Caco-2 (cell line): ENCODE measurements at regions not wholly inside any gene's neighbourhood (a gene's known extent, or its start where the extent isn't known, plus 50 kb on each side); places are given as distances from the start of the nearest gene placed in this dataset.

Source experiments
- BruUV-seq: library from RNA; stranded (reverse); fragments of 400-500 nt; replicated peaks from 2 replicates; lab custom pipeline; 2021; lab: Mats Ljungman, UMichigan
- CTCF ChIA-PET: fragments of 300-600 bp; sonication (Branson Sonifier 250); formaldehyde crosslinking; loops from one replicate; lab custom pipeline; 2022; ENCODE audit warnings: antibody characterized with exemption; lab: Charles Lee
- POLR2A ChIA-PET: fragments of 300-600 bp; sonication (Branson Sonifier 250); formaldehyde crosslinking; loops from one replicate; lab custom pipeline; 2022; ENCODE audit warnings: antibody characterized with exemption; lab: Charles Lee
- DNase-seq, 2 experiments: peaks; one replicate each; pipeline versions ENCODE4 v3.0.0 to v3.0.0-alpha.2; 2020 to 2022
- H3K27me3 ChIP-seq: replicated peaks from 2 replicates; pipeline ENCODE4 v1.6.0; 2011; ENCODE audit warnings: low read length; ENCODE audit not compliant: control insufficient read depth, insufficient read depth
- H3K36me3 ChIP-seq: 2 replicates; pipeline ENCODE4 v1.5.1; 2011; ENCODE audit warnings: low read length; ENCODE audit not compliant: control insufficient read depth, insufficient read depth
- H3K4me1 ChIP-seq: fragments of 250-450 bp; sonication (Bioruptor Pico); 2 replicates; pipeline ENCODE4 v1.5.1; 2020; ENCODE audit warnings: mild to moderate bottlenecking
- H3K4me3 ChIP-seq: 2 replicates; pipeline ENCODE4 v1.5.1; 2011; ENCODE audit warnings: low read depth, mild to moderate bottlenecking, control low read depth, low read length
- H3K9me3 ChIP-seq: fragments of 250-450 bp; sonication (Bioruptor Pico); 2 replicates; pipeline ENCODE4 v1.5.1; 2020; ENCODE audit warnings: mild to moderate bottlenecking, moderate library complexity
- H3K27ac Mint-ChIP-seq: one replicate; pipeline ENCODE4 v1.8.0; 2022; ENCODE audit warnings: mixed read lengths; ENCODE audit not compliant: unreplicated experiment
- H3K27me3 Mint-ChIP-seq: one replicate; pipeline ENCODE4 v1.8.0; 2022; ENCODE audit warnings: mixed read lengths; ENCODE audit not compliant: insufficient read depth, unreplicated experiment
- H3K36me3 Mint-ChIP-seq: one replicate; pipeline ENCODE4 v1.8.0; 2022; ENCODE audit warnings: mild to moderate bottlenecking, mixed read lengths; ENCODE audit not compliant: insufficient read depth, unreplicated experiment
- H3K4me1 Mint-ChIP-seq: one replicate; pipeline ENCODE4 v1.8.0; 2022; ENCODE audit warnings: low read depth, mixed read lengths; ENCODE audit not compliant: unreplicated experiment
- H3K4me3 Mint-ChIP-seq: one replicate; pipeline ENCODE4 v1.8.0; 2022; ENCODE audit warnings: mild to moderate bottlenecking, moderate library complexity, mixed read lengths; ENCODE audit not compliant: unreplicated experiment
- H3K9me3 Mint-ChIP-seq: one replicate; pipeline ENCODE4 v1.8.0; 2022; ENCODE audit warnings: mixed read lengths; ENCODE audit not compliant: unreplicated experiment
- intact Hi-C: fragments of 100-400 bp; cut with micrococcal nuclease; formaldehyde crosslinking; loops from one replicate; pipeline ENCODE4 v1.10.0; 2022; ENCODE audit not compliant: unreplicated experiment
- TF ChIP-seq, protein P1 (sequence below), 2 experiments: fragments of 200-600 bp in 1 of 2; IDR thresholded peaks; 1 replicate in 1 of 2; 2 replicates in 1 of 2; pipeline versions ENCODE4 v1.5.1 to v1.8.0; 2011 to 2022; ENCODE audit warnings: antibody characterized with exemption in 1 of 2, control low read depth in 1 of 2, inconsistent platforms in 1 of 2, low read depth in 1 of 2, low read length in 1 of 2, mild to moderate bottlenecking in 1 of 2, moderate library complexity in 1 of 2; ENCODE audit not compliant: insufficient read depth in 1 of 2, severe bottlenecking in 1 of 2, unreplicated experiment in 1 of 2

DNA sequence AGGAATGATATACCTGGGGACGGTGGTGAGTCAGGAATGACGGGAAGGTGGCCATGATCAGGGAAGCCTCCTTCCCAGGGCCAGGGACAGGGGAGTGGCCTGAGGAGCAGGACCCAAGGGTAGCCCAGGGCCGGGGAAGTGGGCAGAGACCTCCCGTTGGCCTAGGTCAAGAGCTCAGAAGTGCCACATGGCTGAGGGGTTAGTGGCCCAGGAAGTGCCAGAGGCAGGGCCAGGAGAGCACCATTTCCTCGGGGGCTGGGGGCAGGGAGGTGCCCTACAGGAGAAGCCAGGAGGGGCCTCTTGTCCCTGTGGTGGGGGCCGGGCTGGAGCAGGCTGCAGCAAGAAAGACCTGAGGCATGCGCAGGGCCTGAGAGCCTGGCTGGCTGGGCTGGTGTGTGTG, 152.3 kb upstream of the ZSWIM2 start:
- TF ChIP-seq, protein P1, sequence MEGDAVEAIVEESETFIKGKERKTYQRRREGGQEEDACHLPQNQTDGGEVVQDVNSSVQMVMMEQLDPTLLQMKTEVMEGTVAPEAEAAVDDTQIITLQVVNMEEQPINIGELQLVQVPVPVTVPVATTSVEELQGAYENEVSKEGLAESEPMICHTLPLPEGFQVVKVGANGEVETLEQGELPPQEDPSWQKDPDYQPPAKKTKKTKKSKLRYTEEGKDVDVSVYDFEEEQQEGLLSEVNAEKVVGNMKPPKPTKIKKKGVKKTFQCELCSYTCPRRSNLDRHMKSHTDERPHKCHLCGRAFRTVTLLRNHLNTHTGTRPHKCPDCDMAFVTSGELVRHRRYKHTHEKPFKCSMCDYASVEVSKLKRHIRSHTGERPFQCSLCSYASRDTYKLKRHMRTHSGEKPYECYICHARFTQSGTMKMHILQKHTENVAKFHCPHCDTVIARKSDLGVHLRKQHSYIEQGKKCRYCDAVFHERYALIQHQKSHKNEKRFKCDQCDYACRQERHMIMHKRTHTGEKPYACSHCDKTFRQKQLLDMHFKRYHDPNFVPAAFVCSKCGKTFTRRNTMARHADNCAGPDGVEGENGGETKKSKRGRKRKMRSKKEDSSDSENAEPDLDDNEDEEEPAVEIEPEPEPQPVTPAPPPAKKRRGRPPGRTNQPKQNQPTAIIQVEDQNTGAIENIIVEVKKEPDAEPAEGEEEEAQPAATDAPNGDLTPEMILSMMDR (IDR thresholded peaks at IDR 0.05; ENCODE audit: insufficient read depth in 1 of 2, low read depth in 1 of 2, low read length in 1 of 2, severe bottlenecking in 1 of 2, unreplicated experiment in 1 of 2): no peak
- no peaks in the 10 kb centered on the region for H3K36me3 Mint-ChIP-seq
- Histone ChIP-seq H3K4me3 (no peak overlapping the region), H3K9me3 (no peaks in the 10 kb centered on the region), H3K27me3 (no peaks in the 10 kb centered on the region), H3K36me3 (no peaks in the 10 kb centered on the region), H3K4me1 (no peaks in the 10 kb centered on the region)
- no peak for DNase-seq
- no TSS peak for BruUV-seq
- no peaks in the 10 kb centered on the region for H3K4me1 Mint-ChIP-seq
- POLR2A ChIA-PET: no interaction called here
- no peak overlapping the region for H3K4me3 Mint-ChIP-seq
- intact Hi-C loops: no loop called here
- H3K27ac Mint-ChIP-seq: no peak overlapping the region
- CTCF ChIA-PET: no interaction called here
- peaks cover 3% of the 10 kb centered on the region for H3K27me3 Mint-ChIP-seq
- no peaks in the 10 kb centered on the region for H3K9me3 Mint-ChIP-seq

DNA sequence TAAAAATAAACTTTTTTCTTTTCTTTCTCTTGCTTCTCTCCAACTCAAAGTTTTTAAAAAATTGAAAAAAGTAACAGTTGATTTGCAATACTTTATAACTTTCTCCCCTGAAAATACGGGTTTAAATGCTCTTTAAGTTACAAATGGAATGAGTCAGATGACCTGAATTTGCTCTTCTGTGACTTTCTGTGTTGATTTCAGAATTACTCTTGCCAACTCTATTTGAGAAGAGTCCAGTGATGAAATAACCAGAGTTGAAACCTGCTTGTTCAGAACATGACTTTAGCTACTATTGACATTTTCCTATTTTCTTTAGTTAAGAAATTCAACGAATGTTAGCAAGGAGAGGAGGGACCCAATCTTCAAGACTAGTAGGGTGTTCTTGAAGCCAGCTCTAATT, 146.1 kb upstream of the ZSWIM2 start:
- no peaks in the 10 kb centered on the region; the same call in 1 of the 2 replicates for H3K9me3 ChIP-seq
- no peak overlapping the region for H3K27ac Mint-ChIP-seq
- no peaks in the 10 kb centered on the region for H3K36me3 ChIP-seq
- H3K36me3 Mint-ChIP-seq: no peaks in the 10 kb centered on the region
- no peak overlapping the region for H3K4me3 ChIP-seq
- no peaks in the 10 kb centered on the region for H3K9me3 Mint-ChIP-seq
- H3K4me1 ChIP-seq: no peaks in the 10 kb centered on the region
- DNase-seq: no peak
- H3K4me1 Mint-ChIP-seq: peaks cover 11% of the 10 kb centered on the region
- no peak overlapping the region for H3K4me3 Mint-ChIP-seq
- H3K27me3 Mint-ChIP-seq: peaks cover 3% of the 10 kb centered on the region
- ChIA-PET CTCF (no interaction called here), POLR2A (no interaction called here)
- intact Hi-C loops: no loop called here
- H3K27me3 ChIP-seq: no peaks in the 10 kb centered on the region
- TF ChIP-seq, protein P1 (IDR thresholded peaks at IDR 0.05; ENCODE audit: insufficient read depth in 1 of 2, low read depth in 1 of 2, low read length in 1 of 2, severe bottlenecking in 1 of 2, unreplicated experiment in 1 of 2): no peak
- no TSS peak for BruUV-seq

DNA sequence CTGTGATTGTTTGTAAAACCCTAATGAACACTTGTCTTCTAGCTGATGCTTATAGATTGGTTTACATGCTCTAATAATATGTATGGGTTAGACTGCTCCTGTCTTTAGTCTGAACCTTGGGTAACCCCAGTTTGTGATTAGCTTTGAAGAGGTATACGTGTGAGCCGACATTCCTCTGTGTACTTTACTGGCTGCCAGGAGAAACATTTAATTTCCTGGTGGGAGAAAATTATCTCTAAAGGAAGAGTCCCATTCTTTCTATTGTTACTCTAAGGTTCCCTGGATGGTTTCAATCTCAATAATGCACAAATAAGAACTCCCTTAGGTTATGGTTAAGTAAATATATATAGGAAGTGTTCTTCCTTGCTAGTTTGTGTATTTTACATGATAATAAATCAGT, 143.6 kb upstream of the ZSWIM2 start:
- Mint-ChIP-seq H3K36me3 (no peaks in the 10 kb centered on the region), H3K9me3 (peaks cover 12% of the 10 kb centered on the region), H3K4me3 (no peak overlapping the region), H3K4me1 (peaks cover 11% of the 10 kb centered on the region), H3K27me3 (peaks cover 3% of the 10 kb centered on the region), H3K27ac (no peak overlapping the region)
- ChIA-PET POLR2A (no interaction called here), CTCF (no interaction called here)
- intact Hi-C loops: no loop called here
- Histone ChIP-seq H3K36me3 (no peaks in the 10 kb centered on the region), H3K4me1 (no peaks in the 10 kb centered on the region), H3K27me3 (no peaks in the 10 kb centered on the region), H3K4me3 (no peak overlapping the region), H3K9me3 (peaks cover 5% of the 10 kb centered on the region)
- TF ChIP-seq, protein P1 (IDR thresholded peaks at IDR 0.05; ENCODE audit: insufficient read depth in 1 of 2, low read depth in 1 of 2, low read length in 1 of 2, severe bottlenecking in 1 of 2, unreplicated experiment in 1 of 2): no peak
- no TSS peak for BruUV-seq
- DNase-seq: no peak
